Testis (tissue), 2 donors: ENCODE measurements at regions not wholly inside any gene's neighbourhood (a gene's known extent, or its start where the extent isn't known, plus 50 kb on each side); places are given as distances from the start of the nearest gene placed in this dataset.

ENCODE experiments used
- DNase-seq: peaks from one replicate; pipeline ENCODE4 v3.0.0-alpha.2; 2019
- H3K27ac ChIP-seq, 2 donors: fragments of 200-600 bp; sonication (generic); one replicate each; pipeline ENCODE4 v1.5.1; 2019
- H3K27me3 ChIP-seq: fragments of 200-600 bp; sonication (generic); one replicate; pipeline ENCODE4 v1.5.1; 2019
- H3K36me3 ChIP-seq: fragments of 200-600 bp; sonication (generic); one replicate; pipeline ENCODE4 v1.5.1; 2017; ENCODE audit warnings: low read depth; ENCODE audit errors: missing control alignments
- H3K4me1 ChIP-seq: fragments of 200-600 bp; sonication (generic); one replicate; pipeline ENCODE4 v1.5.1; 2019
- H3K4me3 ChIP-seq, 2 donors: fragments of 200-600 bp; sonication (generic); one replicate each; pipeline ENCODE4 v1.5.1; 2017 to 2019
- H3K9me3 ChIP-seq: fragments of 200-600 bp; sonication (generic); one replicate; pipeline ENCODE4 v1.5.1; 2017
- CTCF ChIP-seq, 3 experiments: fragments of 450-650 bp in 2 of 3; fragments of 200-600 bp in 1 of 3; sonication (generic) in 1 of 3; IDR thresholded peaks; one replicate each; pipeline ENCODE4 v1.5.1; 2016 to 2019; ENCODE audit warnings: antibody characterized with exemption in 3 of 3, mild to moderate bottlenecking in 2 of 3, moderate library complexity in 1 of 3
- POLR2A ChIP-seq: fragments of 450-650 bp; IDR thresholded peaks from one replicate; pipeline ENCODE4 v1.6.1; 2017; ENCODE audit warnings: antibody characterized with exemption, mild to moderate bottlenecking, moderate library complexity
- WGBS, 2 donors: methylation state at CpG; one replicate each; pipeline ENCODE4 v1.1.5; 2018; 5-methylcytosine and 5-hydroxymethylcytosine counted together
- intact Hi-C: fragments of 100-400 bp; cut with DNase I; formaldehyde crosslinking; loops from one replicate; pipeline ENCODE4 v1.15.1; 2023; ENCODE audit warnings: low total_unique reads

- TF ChIP-seq POLR2A (no peak), CTCF (IDR thresholded peaks at IDR 0.05) (no peak)
- no peak overlapping the region for H3K4me3 ChIP-seq
- intact Hi-C loops: no loop called here
- no peak overlapping the region for H3K27ac ChIP-seq
- no peak for DNase-seq
- H3K36me3 ChIP-seq: no peaks in the 10 kb centered on the region
- no peaks in the 10 kb centered on the region for H3K27me3 ChIP-seq
- WGBS, 2 donors: 90 to 94% methylated on average over 7 of the region's 7 CpGs
- no peaks in the 10 kb centered on the region for H3K4me1 ChIP-seq
- no peaks in the 10 kb centered on the region for H3K9me3 ChIP-seq
Observed at GRCh38 chr20:47417245-47418068, 61.0 kb upstream of the ZMYND8 start.

- DNase-seq: no peak
- WGBS, 2 donors: 74 to 78% methylated on average over 7 of the region's 7 CpGs
- Histone ChIP-seq H3K27ac (no peak overlapping the region), H3K9me3 (no peaks in the 10 kb centered on the region), H3K4me3 (no peak overlapping the region), H3K27me3 (no peaks in the 10 kb centered on the region), H3K36me3 (no peaks in the 10 kb centered on the region), H3K4me1 (no peaks in the 10 kb centered on the region)
- TF ChIP-seq POLR2A (no peak), CTCF (IDR thresholded peaks at IDR 0.05) (no peak)
- intact Hi-C loops: no loop called here
Observed at GRCh38 chr20:47418069-47418757, 61.7 kb upstream of the ZMYND8 start.

GRCh38 chr20:47419953-47420514 lies 63.5 kb upstream of the ZMYND8 start:
- WGBS, 2 donors: 87 to 95% methylated on average over 7 of the region's 7 CpGs
- H3K36me3 ChIP-seq: no peaks in the 10 kb centered on the region
- intact Hi-C loops: no loop called here
- no peaks in the 10 kb centered on the region for H3K9me3 ChIP-seq
- TF ChIP-seq POLR2A (no peak), CTCF (IDR thresholded peaks at IDR 0.05) (no peak)
- no peaks in the 10 kb centered on the region for H3K27me3 ChIP-seq
- H3K27ac ChIP-seq: no peak overlapping the region
- no peak overlapping the region for H3K4me3 ChIP-seq
- no peak for DNase-seq
- H3K4me1 ChIP-seq: no peaks in the 10 kb centered on the region

GRCh38 chr20:47421076-47421475 lies 64.6 kb upstream of the ZMYND8 start:
- Histone ChIP-seq H3K36me3 (no peaks in the 10 kb centered on the region), H3K27ac (no peak overlapping the region), H3K4me3 (no peak overlapping the region), H3K27me3 (no peaks in the 10 kb centered on the region), H3K9me3 (no peaks in the 10 kb centered on the region), H3K4me1 (no peaks in the 10 kb centered on the region)
- 79 to 85% methylated on average over 3 of the region's 3 CpGs for WGBS, 2 donors
- intact Hi-C loops: no loop called here
- DNase-seq: no peak
- no peak for TF ChIP-seq POLR2A
- TF ChIP-seq CTCF (IDR thresholded peaks at IDR 0.05): no peak
